Right ventricle myocardium inferior (tissue), 1 donor: ENCODE measurements at regions not wholly inside any gene's neighbourhood (a gene's known extent, or its start where the extent isn't known, plus 50 kb on each side); places are given as distances from the start of the nearest gene placed in this dataset.

Experiments used
- ATAC-seq: fragments of 200-7000 bp; cut with Tn5 transposase; one replicate; pipeline ENCODE4 v1.9.1; 2020; ENCODE audit warnings: mild to moderate bottlenecking, moderate library complexity
- DNase-seq: peaks from one replicate; pipeline ENCODE4 v3.0.0; 2021; ENCODE audit errors: missing footprints
- intact Hi-C: fragments of 100-400 bp; cut with DNase I; formaldehyde crosslinking; loops from one replicate; pipeline ENCODE4 v1.11.0; 2022
- donor health status: DM: no; HTN: yes; CAD: no; lungs with severe emphysema.

DNA sequence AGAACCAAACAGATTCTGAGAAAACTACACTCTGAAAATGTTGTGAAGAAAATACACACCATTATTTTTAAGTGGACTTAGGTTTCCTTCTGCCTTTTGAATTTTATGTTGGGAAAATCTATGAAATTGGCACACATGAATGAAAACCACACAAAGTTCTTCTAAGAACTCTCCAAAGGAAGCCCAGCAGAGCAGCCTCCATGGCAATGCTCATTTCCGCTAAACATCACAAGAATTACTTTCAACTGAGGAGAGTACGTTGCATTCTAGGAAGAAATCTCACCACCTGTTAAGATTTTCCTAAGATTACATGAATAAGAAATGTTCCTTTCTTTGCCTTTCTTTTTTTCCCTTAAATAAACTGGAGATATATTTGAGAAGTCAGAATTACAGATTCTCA lies 154.2 kb downstream of the BARHL2 start:
- no peak for DNase-seq
- no peak for ATAC-seq
- intact Hi-C loops, result no loop called here

DNA sequence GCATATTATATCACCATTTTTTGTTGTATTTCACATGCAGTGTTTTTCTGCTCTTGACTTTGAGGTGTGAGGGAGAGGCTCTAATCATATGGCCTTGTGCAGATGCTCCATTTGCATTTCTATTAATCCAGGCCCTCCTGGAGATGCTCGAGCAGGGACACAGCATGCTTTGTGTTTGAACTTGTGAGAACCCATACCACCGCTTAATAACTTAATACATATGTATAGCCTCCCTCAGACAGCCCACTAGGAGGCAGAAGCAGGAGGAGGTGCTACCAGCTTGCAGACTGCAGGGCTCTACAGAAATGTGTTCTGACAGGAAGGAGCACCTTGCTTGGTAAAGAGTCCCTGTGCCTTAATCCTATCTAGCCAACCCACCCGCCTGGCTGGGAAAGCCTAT lies 155.2 kb downstream of the BARHL2 start:
- ATAC-seq, result no peak
- intact Hi-C loops, result no loop called here
- DNase-seq, result no peak

DNA sequence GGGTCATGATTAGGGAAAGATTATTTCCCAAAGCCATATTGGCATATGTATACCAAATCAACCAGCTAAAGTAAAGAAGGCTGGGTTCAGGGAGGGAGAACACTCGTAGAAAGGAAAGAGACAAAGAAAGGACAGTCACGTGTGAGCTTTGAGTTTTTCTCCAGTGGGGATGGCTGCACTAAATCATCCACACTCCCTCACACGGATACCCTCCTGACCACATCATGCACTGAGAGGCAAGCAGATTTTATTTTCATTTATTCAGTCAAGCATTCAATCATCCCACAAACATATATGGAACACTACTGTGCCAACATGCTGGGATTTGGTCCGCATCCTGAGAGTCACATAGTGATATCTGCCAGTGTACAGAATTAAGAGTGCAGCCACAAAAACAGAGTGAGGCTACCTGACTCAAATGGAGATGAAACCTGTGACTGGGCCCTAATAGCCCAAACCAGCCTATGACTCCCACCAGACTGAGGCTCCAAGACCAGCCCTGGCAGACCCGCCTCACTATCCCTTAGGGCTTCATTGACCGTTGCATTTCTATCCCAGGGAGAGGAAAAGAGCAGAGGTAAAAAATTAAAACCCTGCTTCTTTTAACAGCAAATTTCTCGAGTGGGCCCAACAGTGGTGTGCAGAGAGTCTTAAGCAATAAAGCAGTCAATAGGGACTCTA lies 155.9 kb downstream of the BARHL2 start:
- no peak for DNase-seq
- ATAC-seq, result no peak
- intact Hi-C loops, result no loop called here

DNA sequence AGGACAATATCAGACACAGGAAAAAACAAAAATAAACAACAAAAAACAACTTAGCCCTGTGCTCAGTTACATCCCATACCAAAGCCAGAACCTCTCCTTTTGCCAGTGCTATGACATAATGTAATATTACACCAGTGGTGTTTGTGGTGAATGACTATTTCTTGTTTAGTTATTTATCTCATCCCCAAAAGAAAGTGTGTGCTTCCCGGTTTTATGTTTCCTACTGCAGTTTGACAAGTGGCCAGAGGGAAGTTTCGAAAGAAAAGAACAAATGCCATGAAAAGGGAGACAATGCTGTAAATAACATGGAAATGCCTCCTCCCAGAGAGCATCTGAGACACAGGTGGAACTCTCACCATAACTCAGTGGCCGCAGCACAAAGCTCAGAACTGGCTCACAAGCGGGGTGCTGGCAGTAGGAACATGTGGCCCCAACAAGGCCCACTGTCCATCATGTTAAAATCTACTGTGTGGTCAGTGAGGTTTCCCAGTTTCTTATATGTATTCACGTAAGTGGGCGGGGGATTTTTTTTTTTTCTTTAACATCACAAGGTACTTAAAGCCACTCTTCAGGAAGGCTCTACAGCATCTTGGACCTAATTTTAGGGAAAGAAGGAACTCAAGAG lies 158.2 kb downstream of the BARHL2 start:
- ATAC-seq, result no peak
- DNase-seq, result no peak
- intact Hi-C loops, result no loop called here

DNA sequence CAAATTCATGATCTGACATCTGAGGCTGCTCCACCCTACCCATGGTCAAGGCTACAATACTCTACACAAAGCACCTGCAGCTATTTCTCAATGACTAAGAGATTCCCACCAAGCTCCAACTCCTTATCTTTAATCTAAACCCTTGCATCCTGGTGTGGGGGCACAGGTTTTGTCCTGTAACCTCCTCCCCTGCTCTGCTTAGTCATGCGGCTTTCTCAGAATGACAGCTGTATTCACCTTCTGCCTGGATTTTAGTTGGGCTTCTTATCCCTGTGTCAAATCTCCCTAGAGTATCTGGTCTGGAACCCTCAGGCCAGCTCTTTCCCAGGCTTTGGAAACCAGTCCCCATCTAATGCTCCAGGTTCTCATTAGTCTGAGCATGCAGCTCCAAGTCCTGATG lies 159.0 kb downstream of the BARHL2 start:
- DNase-seq, result no peak
- ATAC-seq, result no peak
- intact Hi-C loops, result no loop called here

DNA sequence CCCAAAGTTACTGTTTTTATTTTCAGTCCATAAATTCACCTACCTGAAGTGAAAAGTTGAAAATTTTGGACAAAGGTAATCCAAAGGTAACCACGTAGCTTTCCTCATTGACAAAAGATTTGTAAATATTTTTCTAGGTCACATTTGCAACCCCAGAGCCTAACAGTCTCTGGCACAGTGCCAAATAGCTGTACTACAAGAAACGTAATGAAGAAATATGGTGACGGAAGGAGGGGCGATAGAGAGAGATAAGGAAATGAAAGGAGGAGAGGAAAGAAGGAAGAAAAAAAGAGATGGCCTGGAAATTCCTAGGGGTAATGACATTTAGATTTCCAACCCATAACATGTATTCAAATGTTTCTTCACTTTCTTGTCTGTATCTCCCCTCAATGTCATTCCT lies 159.4 kb downstream of the BARHL2 start:
- intact Hi-C loops, result no loop called here
- ATAC-seq (no peak), DNase-seq (no peak)

DNA sequence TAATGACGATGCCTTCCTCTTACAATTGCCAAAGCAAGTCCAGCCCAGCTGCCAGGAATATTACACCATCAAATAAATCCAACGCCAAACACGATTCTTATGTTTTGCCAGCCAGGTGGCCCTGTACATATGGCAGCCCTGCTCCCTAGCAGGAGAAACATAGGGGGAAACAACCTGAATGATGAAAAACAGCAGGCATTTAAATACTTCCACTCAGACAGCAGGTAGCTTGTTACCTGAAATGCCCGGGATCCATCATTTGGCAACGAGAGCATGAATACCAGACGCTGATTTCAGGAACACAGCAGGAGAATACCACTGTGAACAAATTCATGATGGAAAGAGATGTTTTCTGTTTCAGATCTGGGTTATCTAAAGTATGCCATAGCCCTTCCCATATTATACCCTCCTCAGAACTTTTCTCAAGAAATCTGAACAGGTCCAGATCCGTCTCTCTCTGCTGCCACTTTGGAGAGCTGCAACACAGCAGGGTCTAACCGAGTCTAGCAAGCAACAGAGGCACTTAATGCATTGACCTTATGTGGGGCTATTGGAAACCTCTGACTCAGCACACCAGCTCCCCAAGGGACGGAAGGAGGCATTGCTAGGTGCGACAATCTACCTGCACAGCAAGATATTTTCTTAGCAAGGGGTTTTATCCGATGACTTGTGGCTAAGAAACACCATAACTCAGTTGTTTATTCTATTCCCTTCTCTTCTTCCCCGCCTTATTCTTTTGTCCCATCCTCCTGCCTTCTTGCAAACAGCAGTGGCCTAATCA lies 166.3 kb downstream of the BARHL2 start:
- no peak for ATAC-seq
- no peak for DNase-seq
- intact Hi-C loops, result no loop called here

DNA sequence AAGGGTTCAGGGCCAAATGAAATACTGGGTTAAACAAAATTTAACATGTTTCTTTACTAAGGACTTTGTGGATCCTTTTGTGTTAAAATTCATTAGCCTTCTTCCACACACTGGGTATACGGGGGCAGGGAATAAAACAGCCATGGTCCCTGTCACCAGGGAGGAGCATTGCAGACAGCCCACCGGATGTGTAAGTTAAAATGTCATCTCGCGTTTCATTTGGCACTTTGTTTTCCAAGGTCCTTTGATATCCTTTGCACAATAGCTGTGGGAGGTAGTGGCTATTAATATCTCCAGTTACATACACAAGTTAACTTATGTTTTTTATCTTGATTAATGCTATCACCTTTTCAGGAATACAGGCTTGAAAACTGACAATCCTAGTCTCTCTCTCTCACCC lies 172.7 kb downstream of the BARHL2 start:
- no peak for ATAC-seq
- intact Hi-C loops, result no loop called here
- DNase-seq, result no peak

DNA sequence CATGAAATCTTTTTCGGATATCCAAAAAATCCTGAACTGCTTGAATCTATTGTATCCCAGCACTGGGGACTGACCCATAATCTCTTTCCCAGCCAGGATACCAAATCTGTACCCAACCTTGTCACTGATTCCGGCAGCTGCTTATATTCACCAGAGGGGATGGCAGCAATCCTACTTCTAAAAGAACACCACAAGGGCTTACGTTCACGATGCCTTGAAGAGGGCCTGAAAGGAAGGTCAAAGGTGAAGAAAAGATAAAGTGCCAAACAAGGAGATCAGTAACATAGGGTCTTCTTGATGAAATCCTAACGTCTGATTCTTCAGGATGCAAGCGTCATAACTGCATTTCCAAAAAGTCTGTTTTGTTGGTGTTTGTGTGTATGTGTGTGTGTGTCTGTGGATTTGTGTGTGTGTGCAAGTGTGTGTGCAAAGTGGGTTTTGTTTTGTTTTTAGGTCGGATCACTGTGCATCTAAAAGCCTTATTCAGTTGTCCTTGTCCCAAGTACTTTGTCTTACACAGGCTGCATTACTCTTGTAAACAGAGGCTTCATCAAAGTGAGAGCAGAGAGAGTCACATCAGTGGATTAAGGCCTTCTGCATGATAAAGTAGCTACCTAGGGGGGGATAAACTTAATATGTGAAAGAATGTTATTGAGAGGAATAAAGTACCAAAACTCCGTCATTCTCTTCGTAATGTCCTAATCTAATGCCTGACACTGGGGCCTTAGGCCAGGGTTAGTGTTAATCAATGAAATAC lies 179.3 kb downstream of the BARHL2 start:
- DNase-seq (no peak), ATAC-seq (no peak)
- intact Hi-C loops, result no loop called here

DNA sequence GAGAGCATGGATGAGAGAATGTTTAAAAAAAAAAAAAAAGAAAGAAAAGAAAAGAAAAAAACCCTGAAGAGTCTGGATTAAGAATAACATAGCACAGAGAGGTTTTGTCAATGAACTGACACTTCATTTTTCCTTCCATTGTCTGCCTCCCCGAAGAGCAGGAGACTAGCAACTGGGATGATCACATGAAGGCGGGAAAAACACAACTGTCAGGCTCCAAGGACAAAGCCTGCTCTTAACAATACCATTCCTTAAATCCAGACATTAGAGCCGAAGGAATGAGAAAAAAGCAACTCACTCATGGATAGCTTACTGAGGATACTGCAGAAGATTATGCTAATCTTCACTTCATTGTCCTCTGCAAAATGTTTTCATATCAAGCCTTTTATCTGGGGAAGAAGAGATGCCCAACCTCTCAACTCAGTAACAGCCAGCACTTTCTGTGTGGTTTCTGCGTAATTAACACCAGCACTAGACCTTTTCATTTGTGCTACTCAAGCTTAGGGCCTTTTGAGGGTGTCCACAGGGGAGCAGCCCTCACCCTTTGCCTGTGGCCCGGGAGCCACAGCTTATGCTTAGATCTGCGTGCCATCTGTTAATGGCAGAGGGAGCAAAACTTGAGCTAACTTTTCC lies 182.3 kb downstream of the BARHL2 start:
- ATAC-seq (no peak), DNase-seq (no peak)
- intact Hi-C loops, result no loop called here

DNA sequence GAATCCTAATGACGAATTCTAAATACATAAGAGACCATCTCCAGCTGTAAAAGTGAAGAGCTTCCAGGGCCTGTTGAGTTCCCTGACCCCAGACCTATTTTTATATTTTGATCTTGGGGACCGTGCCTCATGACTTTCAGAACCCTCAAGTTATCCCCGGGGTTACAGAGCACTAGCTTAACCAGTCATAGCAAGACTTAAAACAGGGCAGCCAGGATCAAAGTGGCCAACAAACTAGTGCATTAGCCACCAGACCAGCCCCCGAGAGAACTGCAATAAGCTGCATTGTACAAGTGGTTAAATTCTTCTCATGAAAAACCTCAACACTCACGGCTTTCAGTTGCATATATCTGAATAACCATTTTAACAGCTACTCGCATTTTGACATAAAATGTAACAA lies 183.0 kb downstream of the BARHL2 start:
- DNase-seq, result no peak
- no peak for ATAC-seq

DNA sequence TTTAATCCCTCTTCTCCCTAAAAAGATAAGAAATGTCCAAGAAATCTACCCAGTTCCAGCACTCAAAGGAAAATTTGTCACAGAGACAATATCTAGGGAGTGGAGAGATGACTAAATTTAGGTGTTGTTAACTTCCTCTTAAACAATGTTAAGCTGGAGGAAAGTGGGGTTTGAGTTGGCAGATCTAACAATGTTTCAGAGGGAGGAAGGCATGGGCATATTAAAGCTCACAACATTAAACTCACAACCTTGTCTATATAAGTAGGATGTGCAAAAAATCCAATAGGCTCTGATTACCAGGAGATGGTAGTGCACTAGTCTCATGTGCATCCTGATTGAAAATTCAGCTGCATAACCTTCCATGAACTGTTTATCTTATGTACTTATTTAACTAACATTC lies 190.1 kb downstream of the BARHL2 start:
- intact Hi-C loops, result no loop called here

More for the DNA sequence above, 183.0 kb downstream of the BARHL2 start:
- intact Hi-C loops, result no loop called here

DNA sequence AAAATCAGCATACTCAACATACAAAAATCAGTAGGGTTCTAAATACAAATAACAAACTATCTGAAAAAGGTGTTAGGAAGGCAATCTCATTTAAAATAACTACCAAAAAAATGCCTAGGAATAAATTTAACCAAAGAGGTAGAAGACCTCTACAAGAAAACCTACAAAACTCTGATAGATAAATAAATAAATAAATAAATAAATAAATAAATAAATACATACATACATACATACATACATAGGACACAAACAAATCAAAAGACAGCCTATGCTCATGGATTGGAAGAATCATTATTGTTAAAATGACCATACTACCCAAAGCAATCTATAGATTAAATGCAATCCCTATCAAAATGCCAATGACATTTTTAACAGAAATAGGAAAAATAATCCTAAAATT lies 194.7 kb downstream of the BARHL2 start:
- ATAC-seq (no peak), DNase-seq (no peak)
- intact Hi-C loops, result no loop called here

More for the DNA sequence above, 190.1 kb downstream of the BARHL2 start:
- ATAC-seq, result no peak
- no peak for DNase-seq

DNA sequence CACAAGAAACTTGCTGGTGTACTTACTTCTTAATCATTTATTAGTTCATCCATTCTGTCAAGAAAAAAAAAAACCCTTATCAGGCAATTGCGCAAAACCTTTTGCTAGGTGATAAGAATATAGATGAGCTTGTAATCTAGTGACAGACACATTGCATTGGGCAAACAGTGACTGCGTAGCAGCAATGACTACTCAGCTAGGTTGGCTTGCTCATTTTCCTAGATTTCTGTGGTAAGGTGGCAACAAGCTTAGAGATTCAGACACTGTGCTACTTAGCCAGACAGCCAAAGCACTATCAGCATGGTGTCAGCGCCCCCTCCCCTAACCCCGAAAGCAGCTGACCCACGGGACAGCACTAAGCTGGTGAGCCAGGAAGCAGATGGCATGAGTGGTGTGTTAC lies 203.1 kb downstream of the BARHL2 start:
- ATAC-seq, result no peak
- DNase-seq, result no peak
- intact Hi-C loops, result no loop called here

DNA sequence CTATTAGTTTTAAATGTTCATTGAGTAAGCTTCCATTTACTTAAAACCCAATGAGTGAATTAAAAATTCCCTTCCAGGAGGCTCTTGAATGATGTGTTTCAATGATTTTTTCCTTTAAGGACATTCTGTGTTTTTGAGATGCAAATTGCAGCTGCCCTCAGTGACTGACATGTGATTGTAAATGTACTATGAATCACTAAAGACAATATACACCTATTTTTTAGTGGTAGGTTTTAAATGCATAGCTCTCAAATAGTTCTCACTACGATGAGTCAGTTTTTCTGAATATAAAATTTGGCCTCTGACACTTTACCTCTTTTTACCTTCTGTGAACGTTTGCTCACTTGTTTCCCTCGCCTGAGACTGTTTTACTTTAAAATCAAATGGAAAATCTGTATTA lies 204.7 kb downstream of the BARHL2 start:
- DNase-seq (no peak), ATAC-seq (no peak)

DNA sequence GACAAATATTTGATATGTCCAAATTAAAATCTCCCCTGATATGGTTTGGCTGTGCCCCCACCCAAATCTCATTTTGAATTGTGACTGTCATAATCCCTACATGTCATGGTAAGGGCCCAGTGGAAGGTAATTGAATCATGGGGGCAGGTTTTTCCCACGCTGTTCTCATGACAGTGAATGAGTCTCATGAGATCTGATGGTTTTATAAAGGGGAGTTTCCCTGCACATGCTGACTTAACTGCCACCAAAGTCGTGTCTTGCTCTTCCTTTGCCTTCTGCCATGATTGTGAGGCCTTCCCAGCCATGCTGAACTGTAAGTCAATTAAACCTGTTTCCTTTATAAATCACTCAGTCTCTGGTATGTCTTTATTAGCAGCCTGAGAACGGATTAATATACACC lies 207.0 kb downstream of the BARHL2 start:
- ATAC-seq (no peak), DNase-seq (no peak)
- intact Hi-C loops, result no loop called here

More for the DNA sequence above, 204.7 kb downstream of the BARHL2 start:
- intact Hi-C loops, result no loop called here

DNA sequence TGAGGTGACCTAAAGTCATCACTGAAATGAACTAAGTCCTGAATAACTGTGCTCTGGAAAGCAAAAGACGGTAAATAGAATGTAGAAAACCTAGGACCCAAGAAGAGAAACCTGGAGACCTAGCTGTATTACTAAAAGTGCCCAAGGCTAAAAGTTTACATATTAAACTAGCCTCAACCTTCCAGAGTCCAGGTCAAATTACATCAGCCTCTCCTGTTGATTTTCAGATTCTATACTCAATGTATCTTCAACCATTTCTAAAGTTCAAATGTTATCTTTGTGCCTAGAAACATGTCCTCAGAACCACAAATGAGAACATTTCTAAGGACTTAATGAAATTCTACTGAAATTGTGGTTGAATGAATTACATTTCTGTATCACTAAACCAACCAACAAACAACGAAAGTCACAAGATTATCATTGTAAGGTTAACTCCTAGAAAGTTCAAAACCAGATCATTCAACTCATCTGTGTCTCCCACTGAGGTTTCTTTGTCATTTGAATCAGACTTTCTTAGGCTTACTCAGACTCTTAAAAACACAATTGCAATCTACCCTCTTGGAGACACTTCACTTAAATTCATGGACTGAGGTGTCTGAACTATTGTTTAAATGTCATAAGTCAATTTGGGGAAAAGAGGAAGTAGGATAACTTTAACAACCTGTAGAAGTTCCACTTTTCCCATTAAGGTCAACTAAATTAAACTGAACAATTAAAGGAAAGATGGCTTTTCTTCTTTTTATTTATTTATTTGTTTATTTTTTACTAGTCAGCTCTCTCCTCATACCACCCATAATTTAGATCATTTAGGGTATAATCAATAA lies 207.7 kb downstream of the BARHL2 start:
- ATAC-seq (no peak), DNase-seq (no peak)
- intact Hi-C loops, result no loop called here
